A673 (cell line): ENCODE measurements at regions not wholly inside any gene's neighbourhood (a gene's known extent, or its start where the extent isn't known, plus 50 kb on each side); places are given as distances from the start of the nearest gene placed in this dataset.

Source experiments
- BruUV-seq: library from RNA; stranded (reverse); fragments of 400-500 nt; replicated peaks from 2 replicates; lab custom pipeline; 2021; lab: Mats Ljungman, UMichigan
- CTCF ChIA-PET: fragments of 300-600 bp; sonication (Branson Sonifier 250); formaldehyde crosslinking; loops from one replicate; lab custom pipeline; 2022; ENCODE audit warnings: antibody characterized with exemption; lab: Charles Lee
- POLR2A ChIA-PET: fragments of 300-600 bp; sonication (Branson Sonifier 250); formaldehyde crosslinking; loops from one replicate; lab custom pipeline; 2022; ENCODE audit warnings: antibody characterized with exemption; ENCODE audit not compliant: low non-redundant PET; lab: Charles Lee
- DNase-seq: peaks from one replicate; pipeline ENCODE4 v3.0.0-alpha.2; 2015; ENCODE audit warnings: low spot score
- H3K27ac ChIP-seq: fragments of 200-600 bp; sonication (generic); 2 replicates; pipeline ENCODE4 v1.5.1; 2016; ENCODE audit warnings: mixed run types, low read depth, mild to moderate bottlenecking, mixed read lengths, antibody characterized with exemption, low read length; ENCODE audit not compliant: poor library complexity, severe bottlenecking
- H3K27me3 ChIP-seq: fragments of 200-600 bp; sonication (generic); replicated peaks from 2 replicates; pipeline ENCODE4 v1.6.1; 2017; ENCODE audit warnings: mixed run types, low read depth, mild to moderate bottlenecking, mixed read lengths, antibody characterized with exemption, low read length; ENCODE audit not compliant: insufficient read depth, poor library complexity
- H3K36me3 ChIP-seq: fragments of 200-600 bp; sonication (generic); 2 replicates; pipeline ENCODE4 v1.6.1; 2016; ENCODE audit warnings: mixed run types, mild to moderate bottlenecking, mixed read lengths, antibody characterized with exemption, low read length; ENCODE audit not compliant: insufficient read depth, poor library complexity, severe bottlenecking
- H3K4me1 ChIP-seq: fragments of 200-600 bp; sonication (generic); 2 replicates; pipeline ENCODE4 v1.6.1; 2017; ENCODE audit warnings: mixed run types, mild to moderate bottlenecking, mixed read lengths, antibody characterized with exemption, low read length; ENCODE audit not compliant: insufficient read depth, poor library complexity, severe bottlenecking
- H3K4me3 ChIP-seq: fragments of 200-600 bp; sonication (generic); 2 replicates; pipeline ENCODE4 v1.5.1; 2016; ENCODE audit warnings: low read depth, mixed run types, mild to moderate bottlenecking, mixed read lengths, low read length; ENCODE audit not compliant: poor library complexity, severe bottlenecking
- H3K9me3 ChIP-seq: fragments of 200-600 bp; sonication (generic); 2 replicates; pipeline ENCODE4 v1.6.1; 2016; ENCODE audit warnings: mixed run types, low read depth, mild to moderate bottlenecking, mixed read lengths, antibody characterized with exemption, low read length; ENCODE audit not compliant: poor library complexity, severe bottlenecking
- CTCF ChIP-seq: fragments of 300-800, 200-600 bp; sonication (generic); conservative IDR thresholded peaks from 2 replicates; pipeline ENCODE4 v1.5.1; 2017; ENCODE audit warnings: low read depth, mild to moderate bottlenecking, antibody characterized with exemption, low read length, moderate library complexity, mixed read lengths
- EZH2 ChIP-seq: fragments of 200-600 bp; sonication (generic); IDR thresholded peaks from 2 replicates; pipeline ENCODE4 v1.6.1; 2017; ENCODE audit warnings: borderline replicate concordance, low read depth, mild to moderate bottlenecking, mixed read lengths, antibody characterized with exemption, low read length; ENCODE audit not compliant: poor library complexity, severe bottlenecking
- intact Hi-C: fragments of 100-400 bp; cut with micrococcal nuclease; formaldehyde crosslinking; loops from one replicate; pipeline ENCODE4 v1.10.0; 2022; ENCODE audit not compliant: unreplicated experiment

DNA sequence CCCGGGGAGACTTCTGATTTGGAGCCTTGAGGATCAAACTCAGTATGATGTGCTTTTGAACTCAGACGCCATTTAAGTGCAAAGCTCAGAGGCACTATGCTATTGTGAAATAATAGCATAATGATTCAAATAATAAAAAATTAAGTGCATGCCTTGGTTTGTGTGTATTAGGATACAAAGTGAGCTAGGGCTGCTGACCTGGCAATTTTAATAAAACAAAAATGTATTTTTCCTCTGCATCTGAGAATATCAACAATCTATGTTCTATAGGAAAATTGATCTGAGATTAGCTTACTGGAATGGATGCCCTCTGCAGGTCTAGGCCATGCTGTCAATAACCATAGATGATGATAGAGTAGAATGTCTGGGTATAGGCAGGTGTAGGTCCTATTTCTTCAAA lies 278.8 kb downstream of the DCDC2C start:
- Histone ChIP-seq H3K4me3 (no peak overlapping the region), H3K9me3 (peaks cover 11% of the 10 kb centered on the region), H3K27ac (no peak overlapping the region), H3K36me3 (no peaks in the 10 kb centered on the region), H3K4me1 (peaks cover 6% of the 10 kb centered on the region), H3K27me3 (no peaks in the 10 kb centered on the region)
- BruUV-seq = no TSS peak
- POLR2A ChIA-PET = interaction anchor here (0.5 kb wide), 1 partner anchor 603 kb away, joined by 17 read pairs; no protein-coding TSS in a partner anchor
- CTCF ChIA-PET = no interaction called here
- intact Hi-C loops = no loop called here
- DNase-seq = no peak
- no peak for TF ChIP-seq EZH2
- TF ChIP-seq CTCF = no peak

GRCh38 chr2:3986063-3986462 lies 282.7 kb downstream of the DCDC2C start:
- no peaks in the 10 kb centered on the region for H3K4me1 ChIP-seq
- no peak overlapping the region for H3K27ac ChIP-seq
- no peaks in the 10 kb centered on the region for H3K27me3 ChIP-seq
- no peaks in the 10 kb centered on the region for H3K36me3 ChIP-seq
- POLR2A ChIA-PET = no interaction called here
- BruUV-seq = no TSS peak
- no peak overlapping the region for H3K4me3 ChIP-seq
- CTCF ChIA-PET = no interaction called here
- intact Hi-C loops = no loop called here
- no peak for DNase-seq
- TF ChIP-seq EZH2 (no peak), CTCF (no peak)
- peaks cover 13% of the 10 kb centered on the region for H3K9me3 ChIP-seq

- H3K27me3 ChIP-seq = no peaks in the 10 kb centered on the region
- no peak for TF ChIP-seq EZH2
- TF ChIP-seq CTCF = no peak
- BruUV-seq = no TSS peak
- no peaks in the 10 kb centered on the region for H3K4me1 ChIP-seq
- H3K36me3 ChIP-seq = no peaks in the 10 kb centered on the region
- intact Hi-C loops = no loop called here
- CTCF ChIA-PET = no interaction called here
- H3K27ac ChIP-seq = no peak overlapping the region
- H3K9me3 ChIP-seq = peaks cover 15% of the 10 kb centered on the region
- H3K4me3 ChIP-seq = no peak overlapping the region
- POLR2A ChIA-PET = no interaction called here
- DNase-seq = no peak
Measured at GRCh38 chr2:3986530-3987258, 283.3 kb downstream of the DCDC2C start.
